GM12873 (cell line): ENCODE measurements at regions not wholly inside any gene's neighbourhood (a gene's known extent, or its start where the extent isn't known, plus 50 kb on each side); places are given as distances from the start of the nearest gene placed in this dataset.

Experiments
- CTCF ChIP-seq: IDR thresholded peaks from 2 replicates; pipeline ENCODE4 v1.5.1; 2012; ENCODE audit warnings: low read depth, mild to moderate bottlenecking, moderate library complexity, low read length, control low read depth; ENCODE audit not compliant: insufficient read depth; ENCODE audit errors: missing control alignments

- no peak for TF ChIP-seq CTCF
Observed at GRCh38 chr14:44616204-44616603, 109.1 kb upstream of the FSCB start.

GRCh38 chr14:44613061-44613712, 106.1 kb upstream of the FSCB start:
- TF ChIP-seq CTCF: no peak

GRCh38 chr14:44612002-44612401, 104.9 kb upstream of the FSCB start:
- TF ChIP-seq CTCF: no peak

- TF ChIP-seq CTCF: no peak
Observed at GRCh38 chr14:44609876-44610510, 102.9 kb upstream of the FSCB start.

- TF ChIP-seq CTCF: no peak
Observed at GRCh38 chr14:44609201-44609600, 102.1 kb upstream of the FSCB start.

- TF ChIP-seq CTCF: no peak
Observed at GRCh38 chr14:44607701-44608100, 100.6 kb upstream of the FSCB start.

- no peak for TF ChIP-seq CTCF
Observed at GRCh38 chr14:44606576-44606975, 99.5 kb upstream of the FSCB start.
